ENCODE measurements at regions not wholly inside any gene's neighbourhood (a gene's known extent, or its start where the extent isn't known, plus 50 kb on each side); places are given as distances from the start of the nearest gene placed in this dataset.

- 66 to 67% methylated on average over 3 of the region's 3 CpGs for WGBS, 2 donors
- intact Hi-C loops (cut with DNase I; ENCODE audit: low total_unique reads), result no loop called here
Measured at GRCh38 chr17:63274146-63274545, 172.0 kb downstream of the CYB561 start.

GRCh38 chr17:63275318-63275970 lies 170.7 kb downstream of the CYB561 start:
- H3K4me3 ChIP-seq (ENCODE audit: low read depth, poor library complexity, severe bottlenecking), result no peak overlapping the region
- intact Hi-C loops (cut with DNase I; ENCODE audit: low total_unique reads), result no loop called here
- no peak for DNase-seq (ENCODE audit: low spot score in 2 of 2)
- TF ChIP-seq, protein P1, sequence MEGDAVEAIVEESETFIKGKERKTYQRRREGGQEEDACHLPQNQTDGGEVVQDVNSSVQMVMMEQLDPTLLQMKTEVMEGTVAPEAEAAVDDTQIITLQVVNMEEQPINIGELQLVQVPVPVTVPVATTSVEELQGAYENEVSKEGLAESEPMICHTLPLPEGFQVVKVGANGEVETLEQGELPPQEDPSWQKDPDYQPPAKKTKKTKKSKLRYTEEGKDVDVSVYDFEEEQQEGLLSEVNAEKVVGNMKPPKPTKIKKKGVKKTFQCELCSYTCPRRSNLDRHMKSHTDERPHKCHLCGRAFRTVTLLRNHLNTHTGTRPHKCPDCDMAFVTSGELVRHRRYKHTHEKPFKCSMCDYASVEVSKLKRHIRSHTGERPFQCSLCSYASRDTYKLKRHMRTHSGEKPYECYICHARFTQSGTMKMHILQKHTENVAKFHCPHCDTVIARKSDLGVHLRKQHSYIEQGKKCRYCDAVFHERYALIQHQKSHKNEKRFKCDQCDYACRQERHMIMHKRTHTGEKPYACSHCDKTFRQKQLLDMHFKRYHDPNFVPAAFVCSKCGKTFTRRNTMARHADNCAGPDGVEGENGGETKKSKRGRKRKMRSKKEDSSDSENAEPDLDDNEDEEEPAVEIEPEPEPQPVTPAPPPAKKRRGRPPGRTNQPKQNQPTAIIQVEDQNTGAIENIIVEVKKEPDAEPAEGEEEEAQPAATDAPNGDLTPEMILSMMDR (IDR thresholded peaks at IDR 0.05), result no peak
- no peak for TF ChIP-seq POLR2A (IDR thresholded peaks at IDR 0.05)
- 0 to 17% methylated on average over 1 of the region's 1 CpG for WGBS, 2 donors

More at GRCh38 chr17:63274146-63274545, 172.0 kb downstream of the CYB561 start:
- DNase-seq (ENCODE audit: low spot score in 2 of 2), result no peak
- TF ChIP-seq, protein P1 (IDR thresholded peaks at IDR 0.05), result no peak
- no peak for TF ChIP-seq POLR2A (IDR thresholded peaks at IDR 0.05)
- no peak overlapping the region for H3K4me3 ChIP-seq (ENCODE audit: low read depth, poor library complexity, severe bottlenecking)

DNA sequence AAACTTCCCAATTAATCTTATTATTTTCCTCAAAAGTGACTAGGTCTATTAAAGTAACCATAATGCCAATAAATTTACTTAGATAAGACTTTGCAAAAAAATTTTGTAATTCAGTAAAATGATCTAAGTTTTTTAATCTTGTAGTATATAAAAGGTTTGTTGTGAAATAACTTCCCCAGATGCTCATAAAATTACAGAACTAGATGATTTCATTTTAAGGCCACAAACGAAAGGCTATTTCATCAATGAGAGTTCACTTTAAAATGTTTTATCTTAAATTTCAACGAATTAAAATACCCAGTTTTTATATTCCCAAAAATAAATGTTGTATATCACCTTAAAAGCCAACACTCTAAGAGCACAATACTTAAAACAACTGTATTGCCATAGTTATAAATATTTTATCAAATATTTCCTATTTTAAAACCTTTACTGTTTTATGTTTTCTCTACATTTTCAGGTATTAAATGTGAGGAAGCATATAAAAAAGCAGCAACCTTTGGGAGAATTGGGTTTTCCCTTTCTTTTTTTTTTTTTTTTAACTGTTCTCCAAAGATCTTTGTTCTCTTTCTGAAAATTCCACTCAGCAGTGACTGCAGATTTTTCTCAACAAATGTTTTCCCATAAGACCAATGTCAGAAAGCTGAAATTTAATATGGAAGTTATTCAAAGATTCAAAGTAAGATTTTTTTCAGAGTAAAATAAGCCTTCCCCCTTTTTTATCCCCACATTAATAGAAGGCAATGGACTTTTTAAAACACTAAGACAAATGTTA lies 169.9 kb downstream of the CYB561 start:
- intact Hi-C loops (cut with DNase I; ENCODE audit: low total_unique reads), result no loop called here
- no peak for DNase-seq (ENCODE audit: low spot score in 2 of 2)
- no peak overlapping the region for H3K4me3 ChIP-seq (ENCODE audit: low read depth, poor library complexity, severe bottlenecking)
- TF ChIP-seq, protein P1 (IDR thresholded peaks at IDR 0.05), result no peak
- no peak for TF ChIP-seq POLR2A (IDR thresholded peaks at IDR 0.05)
- WGBS, 2 donors, result 60 to 65% methylated on average over 2 of the region's 2 CpGs

DNA sequence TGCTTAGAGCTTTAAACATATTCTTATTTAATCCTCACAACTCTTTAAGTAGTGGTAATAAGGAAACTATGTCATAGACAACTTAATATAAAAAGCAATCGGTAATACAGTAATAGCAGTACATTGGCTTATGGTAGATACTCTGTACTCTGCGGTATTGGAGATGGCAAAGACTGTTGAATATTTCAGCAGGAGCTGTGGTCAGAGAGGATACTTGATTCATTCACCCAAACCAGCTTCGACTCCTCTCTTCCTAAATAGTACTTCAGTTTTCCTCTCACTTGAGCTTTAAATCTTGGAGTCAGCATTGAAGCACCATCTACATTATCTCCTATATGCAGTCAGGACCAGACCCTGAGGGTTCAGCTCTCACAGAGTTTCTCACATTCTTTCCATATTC lies 169.3 kb downstream of the CYB561 start:
- intact Hi-C loops (cut with DNase I; ENCODE audit: low total_unique reads), result no loop called here
- TF ChIP-seq, protein P1 (IDR thresholded peaks at IDR 0.05), result no peak
- no peak for TF ChIP-seq POLR2A (IDR thresholded peaks at IDR 0.05)
- WGBS, 2 donors, result 92 to 95% methylated on average over 3 of the region's 3 CpGs
- no peak overlapping the region for H3K4me3 ChIP-seq (ENCODE audit: low read depth, poor library complexity, severe bottlenecking)
- DNase-seq (ENCODE audit: low spot score in 2 of 2), result no peak

DNA sequence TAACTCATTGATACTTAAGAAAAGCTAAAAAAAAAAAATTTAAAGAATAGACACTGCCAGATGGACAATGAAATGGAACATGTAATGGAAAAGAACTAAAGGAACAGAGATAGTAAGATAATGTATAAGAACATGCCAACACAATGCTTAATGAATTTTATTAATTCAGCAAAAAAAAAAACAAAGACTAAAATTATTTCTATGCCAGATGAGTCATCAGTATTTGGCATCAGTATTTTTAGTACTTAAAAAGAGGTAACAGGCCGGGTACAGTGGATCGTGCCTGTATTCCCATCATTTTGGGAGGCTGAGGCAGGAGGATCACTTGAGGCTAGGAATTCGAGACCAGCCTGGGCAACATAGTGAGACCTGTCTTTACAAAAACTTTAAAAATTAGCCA lies 168.5 kb downstream of the CYB561 start:
- H3K4me3 ChIP-seq (ENCODE audit: low read depth, poor library complexity, severe bottlenecking), result no peak overlapping the region
- no peak for TF ChIP-seq POLR2A (IDR thresholded peaks at IDR 0.05)
- TF ChIP-seq, protein P1 (IDR thresholded peaks at IDR 0.05), result no peak
- 61 to 73% methylated on average over 3 of the region's 3 CpGs for WGBS, 2 donors
- no peak for DNase-seq (ENCODE audit: low spot score in 2 of 2)
- intact Hi-C loops (cut with DNase I; ENCODE audit: low total_unique reads), result no loop called here
